C4-2B (cell line): ENCODE measurements at regions not wholly inside any gene's neighbourhood (a gene's known extent, or its start where the extent isn't known, plus 50 kb on each side); places are given as distances from the start of the nearest gene placed in this dataset.

ENCODE experiments used
- ZFX ChIP-seq: fragments of 450-650 bp; IDR thresholded peaks from 2 replicates; pipeline ENCODE4 v1.6.1; 2017
- TF ChIP-seq, protein P1 (sequence below): fragments of 450-650 bp; conservative IDR thresholded peaks from 2 replicates; pipeline ENCODE4 v1.5.1; 2017; ENCODE audit warnings: mild to moderate bottlenecking

DNA sequence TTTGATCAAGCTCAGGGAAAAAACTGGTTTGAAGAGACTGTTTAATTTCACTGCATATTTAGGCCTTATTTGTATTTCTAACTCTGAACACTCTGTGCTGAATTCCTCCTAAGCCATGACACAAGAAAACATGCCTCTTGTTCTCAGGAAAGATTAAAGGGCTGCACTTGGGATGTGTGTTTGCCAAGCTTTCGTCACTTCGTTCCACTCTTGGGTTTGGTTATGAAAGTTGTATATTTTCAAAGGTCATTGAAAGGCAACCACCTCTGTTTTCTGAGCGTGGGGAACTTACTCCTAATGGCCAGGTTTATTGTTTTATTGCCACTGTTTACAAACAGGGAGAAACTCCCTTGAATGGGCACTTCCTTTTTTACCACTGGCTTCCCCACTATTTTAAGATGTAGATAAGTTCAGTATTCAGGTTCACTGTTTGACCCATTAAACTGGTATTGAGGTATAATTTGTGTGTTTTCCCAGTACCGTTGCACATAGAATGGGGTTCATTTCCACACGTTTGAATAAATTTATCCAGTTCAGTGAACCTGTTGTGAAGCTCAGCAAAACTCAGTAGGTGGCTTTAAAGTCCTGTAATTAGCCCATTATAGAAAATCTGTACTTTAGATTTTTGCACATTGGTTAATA, 65.3 kb downstream of the NKX2-1 start:
- TF ChIP-seq, protein P1, sequence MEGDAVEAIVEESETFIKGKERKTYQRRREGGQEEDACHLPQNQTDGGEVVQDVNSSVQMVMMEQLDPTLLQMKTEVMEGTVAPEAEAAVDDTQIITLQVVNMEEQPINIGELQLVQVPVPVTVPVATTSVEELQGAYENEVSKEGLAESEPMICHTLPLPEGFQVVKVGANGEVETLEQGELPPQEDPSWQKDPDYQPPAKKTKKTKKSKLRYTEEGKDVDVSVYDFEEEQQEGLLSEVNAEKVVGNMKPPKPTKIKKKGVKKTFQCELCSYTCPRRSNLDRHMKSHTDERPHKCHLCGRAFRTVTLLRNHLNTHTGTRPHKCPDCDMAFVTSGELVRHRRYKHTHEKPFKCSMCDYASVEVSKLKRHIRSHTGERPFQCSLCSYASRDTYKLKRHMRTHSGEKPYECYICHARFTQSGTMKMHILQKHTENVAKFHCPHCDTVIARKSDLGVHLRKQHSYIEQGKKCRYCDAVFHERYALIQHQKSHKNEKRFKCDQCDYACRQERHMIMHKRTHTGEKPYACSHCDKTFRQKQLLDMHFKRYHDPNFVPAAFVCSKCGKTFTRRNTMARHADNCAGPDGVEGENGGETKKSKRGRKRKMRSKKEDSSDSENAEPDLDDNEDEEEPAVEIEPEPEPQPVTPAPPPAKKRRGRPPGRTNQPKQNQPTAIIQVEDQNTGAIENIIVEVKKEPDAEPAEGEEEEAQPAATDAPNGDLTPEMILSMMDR: no peak
- no peak for TF ChIP-seq ZFX
